Limb (tissue), 2 donors: ENCODE measurements at regions not wholly inside any gene's neighbourhood (a gene's known extent, or its start where the extent isn't known, plus 50 kb on each side); places are given as distances from the start of the nearest gene placed in this dataset.

Experiments
- DNase-seq, 2 donors: peaks; one replicate each; pipeline ENCODE4 v3.0.0-alpha.2; 2016; ENCODE audit errors: extremely low spot score in 2 of 2

- no peak for DNase-seq
These were observed 737.5 kb downstream of the LIG4 start for GRCh38 chr13:107477772-107478379.

- no peak for DNase-seq
These were observed 739.4 kb downstream of the LIG4 start for GRCh38 chr13:107475753-107476453.

- DNase-seq: no peak
These were observed 742.1 kb downstream of the LIG4 start for GRCh38 chr13:107473253-107473652.

- no peak for DNase-seq
These were observed 748.8 kb downstream of the LIG4 start for GRCh38 chr13:107466326-107467099.

GRCh38 chr13:107462501-107462900 lies 752.8 kb downstream of the LIG4 start:
- DNase-seq: no peak

- DNase-seq: no peak
These were observed 753.6 kb downstream of the LIG4 start for GRCh38 chr13:107461751-107462150.

- no peak for DNase-seq
These were observed 755.9 kb downstream of the LIG4 start for GRCh38 chr13:107459430-107459829.

- DNase-seq: no peak
These were observed 757.1 kb downstream of the LIG4 start for GRCh38 chr13:107458269-107458668.

GRCh38 chr13:107457686-107458085 lies 757.6 kb downstream of the LIG4 start:
- DNase-seq: no peak

GRCh38 chr13:107456431-107456830 lies 758.9 kb downstream of the LIG4 start:
- no peak for DNase-seq

- no peak for DNase-seq
These were observed 762.5 kb downstream of the LIG4 start for GRCh38 chr13:107452833-107453232.

- DNase-seq: no peak
These were observed 764.4 kb downstream of the LIG4 start for GRCh38 chr13:107450931-107451330.

GRCh38 chr13:107450431-107450830 lies 764.9 kb downstream of the LIG4 start:
- DNase-seq: no peak

- no peak for DNase-seq
These were observed 767.7 kb downstream of the LIG4 start for GRCh38 chr13:107447591-107447990.

GRCh38 chr13:107441279-107441678 lies 774.1 kb downstream of the LIG4 start:
- DNase-seq: no peak

- no peak for DNase-seq
These were observed 777.1 kb downstream of the LIG4 start for GRCh38 chr13:107438251-107438650.

- DNase-seq: no peak
These were observed 781.0 kb downstream of the LIG4 start for GRCh38 chr13:107434347-107434746.

- no peak for DNase-seq
These were observed 787.8 kb downstream of the LIG4 start for GRCh38 chr13:107427536-107427935.

- no peak for DNase-seq
These were observed 792.9 kb downstream of the LIG4 start for GRCh38 chr13:107422421-107422820.

GRCh38 chr13:107421951-107422350 lies 793.4 kb downstream of the LIG4 start:
- DNase-seq: no peak

GRCh38 chr13:107421028-107421427 lies 794.3 kb downstream of the LIG4 start:
- DNase-seq: no peak

- no peak for DNase-seq
These were observed 802.3 kb downstream of the LIG4 start for GRCh38 chr13:107413005-107413404.

- no peak for DNase-seq
These were observed 808.3 kb downstream of the LIG4 start for GRCh38 chr13:107407074-107407473.
